Esophagus muscularis mucosa (tissue), 3 donors: ENCODE measurements at regions not wholly inside any gene's neighbourhood (a gene's known extent, or its start where the extent isn't known, plus 50 kb on each side); places are given as distances from the start of the nearest gene placed in this dataset.

ENCODE experiments used
- POLR2A ChIP-seq: fragments of 450-650 bp; IDR thresholded peaks from one replicate; pipeline ENCODE4 v1.6.1; 2017; ENCODE audit warnings: antibody characterized with exemption, moderate library complexity, mild to moderate bottlenecking, low read depth
- TF ChIP-seq, protein P1 (sequence below), 3 experiments: fragments of 200-600 bp in 2 of 3; fragments of 450-650 bp in 1 of 3; sonication (generic) in 2 of 3; IDR thresholded peaks; one replicate each; pipeline ENCODE4 v1.5.1; 2017 to 2019; ENCODE audit warnings: antibody characterized with exemption in 3 of 3, mild to moderate bottlenecking in 2 of 3, moderate library complexity in 1 of 3

DNA sequence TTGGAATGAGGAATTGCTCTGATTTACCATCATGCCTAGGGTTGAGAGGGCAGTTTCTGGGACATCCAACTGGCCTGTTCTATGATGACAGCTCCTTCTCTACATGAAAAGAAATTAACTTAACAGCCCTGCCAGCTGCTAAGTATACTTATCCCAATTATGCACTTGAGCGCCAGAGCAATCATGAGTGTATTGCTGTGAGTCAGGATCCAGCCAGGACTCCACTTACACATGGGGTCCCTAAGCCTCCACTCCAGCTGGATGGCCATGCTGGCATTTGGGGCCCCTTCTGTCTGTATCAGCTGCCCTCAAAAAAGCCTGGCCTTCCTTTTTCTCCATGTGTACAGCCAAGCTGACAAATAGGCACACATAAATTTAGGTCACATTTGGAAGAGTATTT lies 481.9 kb downstream of the TMX3 start:
- TF ChIP-seq, protein P1, sequence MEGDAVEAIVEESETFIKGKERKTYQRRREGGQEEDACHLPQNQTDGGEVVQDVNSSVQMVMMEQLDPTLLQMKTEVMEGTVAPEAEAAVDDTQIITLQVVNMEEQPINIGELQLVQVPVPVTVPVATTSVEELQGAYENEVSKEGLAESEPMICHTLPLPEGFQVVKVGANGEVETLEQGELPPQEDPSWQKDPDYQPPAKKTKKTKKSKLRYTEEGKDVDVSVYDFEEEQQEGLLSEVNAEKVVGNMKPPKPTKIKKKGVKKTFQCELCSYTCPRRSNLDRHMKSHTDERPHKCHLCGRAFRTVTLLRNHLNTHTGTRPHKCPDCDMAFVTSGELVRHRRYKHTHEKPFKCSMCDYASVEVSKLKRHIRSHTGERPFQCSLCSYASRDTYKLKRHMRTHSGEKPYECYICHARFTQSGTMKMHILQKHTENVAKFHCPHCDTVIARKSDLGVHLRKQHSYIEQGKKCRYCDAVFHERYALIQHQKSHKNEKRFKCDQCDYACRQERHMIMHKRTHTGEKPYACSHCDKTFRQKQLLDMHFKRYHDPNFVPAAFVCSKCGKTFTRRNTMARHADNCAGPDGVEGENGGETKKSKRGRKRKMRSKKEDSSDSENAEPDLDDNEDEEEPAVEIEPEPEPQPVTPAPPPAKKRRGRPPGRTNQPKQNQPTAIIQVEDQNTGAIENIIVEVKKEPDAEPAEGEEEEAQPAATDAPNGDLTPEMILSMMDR (IDR thresholded peaks at IDR 0.05) = no peak
- TF ChIP-seq POLR2A = no peak
